ENCODE measurements at regions not wholly inside any gene's neighbourhood (a gene's known extent, or its start where the extent isn't known, plus 50 kb on each side); places are given as distances from the start of the nearest gene placed in this dataset.

GRCh38 chr7:33829536-33829935, 75.8 kb upstream of the BMPER start:
- H3K27me3 ChIP-seq (ENCODE audit: low read depth, low read length) = no peaks in the 10 kb centered on the region
- no peaks in the 10 kb centered on the region for H3K4me1 ChIP-seq (ENCODE audit: low read length)
- no peaks in the 10 kb centered on the region for H3K79me2 ChIP-seq (ENCODE audit: low read length)
- H4K20me1 ChIP-seq (ENCODE audit: insufficient read depth, low read length) = no peaks in the 10 kb centered on the region
- H3K27ac ChIP-seq (ENCODE audit: low read length) = no peak overlapping the region
- H3K36me3 ChIP-seq (replicated peaks; ENCODE audit: low read depth, low read length) = no peaks in the 10 kb centered on the region
- no peak overlapping the region for H3K9ac ChIP-seq (ENCODE audit: low read length)
- no peak overlapping the region for H3K4me2 ChIP-seq (ENCODE audit: low read length)
- no peaks in the 10 kb centered on the region for H3K9me3 ChIP-seq (ENCODE audit: insufficient read depth, low read length)
- no peak overlapping the region for H3K4me3 ChIP-seq (ENCODE audit: low read length)
- H2AFZ ChIP-seq (ENCODE audit: low read depth, low read length) = no peak overlapping the region
- TF ChIP-seq, protein P1, sequence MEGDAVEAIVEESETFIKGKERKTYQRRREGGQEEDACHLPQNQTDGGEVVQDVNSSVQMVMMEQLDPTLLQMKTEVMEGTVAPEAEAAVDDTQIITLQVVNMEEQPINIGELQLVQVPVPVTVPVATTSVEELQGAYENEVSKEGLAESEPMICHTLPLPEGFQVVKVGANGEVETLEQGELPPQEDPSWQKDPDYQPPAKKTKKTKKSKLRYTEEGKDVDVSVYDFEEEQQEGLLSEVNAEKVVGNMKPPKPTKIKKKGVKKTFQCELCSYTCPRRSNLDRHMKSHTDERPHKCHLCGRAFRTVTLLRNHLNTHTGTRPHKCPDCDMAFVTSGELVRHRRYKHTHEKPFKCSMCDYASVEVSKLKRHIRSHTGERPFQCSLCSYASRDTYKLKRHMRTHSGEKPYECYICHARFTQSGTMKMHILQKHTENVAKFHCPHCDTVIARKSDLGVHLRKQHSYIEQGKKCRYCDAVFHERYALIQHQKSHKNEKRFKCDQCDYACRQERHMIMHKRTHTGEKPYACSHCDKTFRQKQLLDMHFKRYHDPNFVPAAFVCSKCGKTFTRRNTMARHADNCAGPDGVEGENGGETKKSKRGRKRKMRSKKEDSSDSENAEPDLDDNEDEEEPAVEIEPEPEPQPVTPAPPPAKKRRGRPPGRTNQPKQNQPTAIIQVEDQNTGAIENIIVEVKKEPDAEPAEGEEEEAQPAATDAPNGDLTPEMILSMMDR (IDR thresholded peaks at IDR 0.05; ENCODE audit: low read depth, low read length) = no peak
- TF ChIP-seq EZH2phosphoT487 (IDR thresholded peaks at IDR 0.05; ENCODE audit: low read depth) = no peak

DNA sequence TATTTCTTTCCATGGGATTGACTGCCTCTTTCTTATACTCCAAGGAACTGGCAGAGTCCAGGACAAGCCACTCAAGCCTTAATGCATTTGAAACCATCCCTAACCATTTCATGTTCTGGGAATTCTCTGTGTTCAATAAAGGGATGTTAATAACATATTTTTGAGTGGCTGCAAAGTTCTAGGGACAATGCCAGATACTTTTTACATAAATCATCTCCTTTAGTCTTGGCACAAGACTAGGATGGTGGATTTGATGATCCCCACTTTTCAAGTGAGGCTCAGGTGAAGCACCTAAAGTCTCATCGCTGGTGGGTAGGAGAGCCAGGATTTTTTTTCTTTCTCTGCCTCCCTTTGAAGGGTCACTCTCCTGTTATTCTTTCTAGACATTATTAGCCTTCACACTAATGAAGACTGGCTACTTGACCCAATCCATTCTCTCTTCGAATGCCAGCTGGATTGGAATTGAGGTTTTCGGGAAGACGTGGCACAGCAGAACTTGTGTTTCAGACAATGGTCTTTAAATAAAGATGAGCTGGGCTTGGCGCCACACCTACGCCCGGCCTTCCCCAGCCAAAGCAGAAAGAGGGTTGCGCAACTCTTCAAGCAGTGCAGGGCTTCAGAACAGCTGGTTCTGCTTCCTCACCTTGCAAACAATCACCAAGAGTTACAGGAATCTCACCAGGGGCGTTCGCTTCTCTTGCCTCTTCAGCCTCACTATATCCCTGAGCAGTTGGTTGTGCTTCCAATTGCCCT, 73.8 kb upstream of the BMPER start:
- no peak overlapping the region for H3K27ac ChIP-seq (ENCODE audit: low read length)
- H3K9me3 ChIP-seq (ENCODE audit: insufficient read depth, low read length) = no peaks in the 10 kb centered on the region
- H2AFZ ChIP-seq (ENCODE audit: low read depth, low read length) = no peak overlapping the region
- no peaks in the 10 kb centered on the region for H3K79me2 ChIP-seq (ENCODE audit: low read length)
- H3K27me3 ChIP-seq (ENCODE audit: low read depth, low read length) = no peaks in the 10 kb centered on the region
- H3K4me2 ChIP-seq (ENCODE audit: low read length) = no peak overlapping the region
- no peaks in the 10 kb centered on the region for H3K4me1 ChIP-seq (ENCODE audit: low read length)
- no peaks in the 10 kb centered on the region for H4K20me1 ChIP-seq (ENCODE audit: insufficient read depth, low read length)
- H3K36me3 ChIP-seq (replicated peaks; ENCODE audit: low read depth, low read length) = no peaks in the 10 kb centered on the region
- H3K4me3 ChIP-seq (ENCODE audit: low read length) = no peak overlapping the region
- no peak overlapping the region for H3K9ac ChIP-seq (ENCODE audit: low read length)
- TF ChIP-seq, protein P1 (IDR thresholded peaks at IDR 0.05; ENCODE audit: low read depth, low read length) = no peak
- TF ChIP-seq EZH2phosphoT487 (IDR thresholded peaks at IDR 0.05; ENCODE audit: low read depth) = no peak

DNA sequence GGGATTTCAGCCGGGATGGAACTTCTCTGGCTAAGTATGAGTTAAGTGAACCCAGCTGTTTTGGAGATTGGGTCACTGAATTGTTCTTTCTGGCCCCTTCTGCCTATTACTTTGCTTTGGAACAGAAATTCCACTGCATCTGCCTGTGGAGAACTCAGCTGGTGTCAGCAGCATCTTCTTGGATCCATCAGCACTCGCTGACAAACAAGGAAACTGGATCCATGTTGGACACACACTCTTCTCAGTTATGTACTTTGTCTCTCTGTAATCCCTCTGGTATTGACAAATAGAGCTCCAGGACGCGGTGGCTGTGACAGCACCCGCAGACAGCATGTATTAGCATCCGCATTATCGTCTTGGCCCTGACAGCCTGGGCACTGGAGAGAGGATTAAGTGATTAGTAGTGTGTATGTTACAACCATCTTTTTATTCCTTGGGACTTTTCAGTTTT, 73.0 kb upstream of the BMPER start:
- Histone ChIP-seq H3K9ac (ENCODE audit: low read length) (no peak overlapping the region), H3K4me3 (ENCODE audit: low read length) (no peak overlapping the region), H3K36me3 (replicated peaks; ENCODE audit: low read depth, low read length) (no peaks in the 10 kb centered on the region), H2AFZ (ENCODE audit: low read depth, low read length) (no peak overlapping the region), H4K20me1 (ENCODE audit: insufficient read depth, low read length) (no peaks in the 10 kb centered on the region), H3K27me3 (ENCODE audit: low read depth, low read length) (no peaks in the 10 kb centered on the region), H3K4me2 (ENCODE audit: low read length) (no peak overlapping the region), H3K9me3 (ENCODE audit: insufficient read depth, low read length) (no peaks in the 10 kb centered on the region), H3K27ac (ENCODE audit: low read length) (no peak overlapping the region), H3K79me2 (ENCODE audit: low read length) (no peaks in the 10 kb centered on the region), H3K4me1 (ENCODE audit: low read length) (no peaks in the 10 kb centered on the region)
- no peak for TF ChIP-seq EZH2phosphoT487 (IDR thresholded peaks at IDR 0.05; ENCODE audit: low read depth)
- TF ChIP-seq, protein P1 (IDR thresholded peaks at IDR 0.05; ENCODE audit: low read depth, low read length) = no peak

GRCh38 chr7:33836797-33837355, 68.5 kb upstream of the BMPER start:
- H3K4me3 ChIP-seq (ENCODE audit: low read length) = no peak overlapping the region
- H3K27me3 ChIP-seq (ENCODE audit: low read depth, low read length) = no peaks in the 10 kb centered on the region
- H3K36me3 ChIP-seq (replicated peaks; ENCODE audit: low read depth, low read length) = no peaks in the 10 kb centered on the region

More at GRCh38 chr7:33836797-33837355, 68.5 kb upstream of the BMPER start:
- H4K20me1 ChIP-seq (ENCODE audit: insufficient read depth, low read length) = no peaks in the 10 kb centered on the region
- no peaks in the 10 kb centered on the region for H3K79me2 ChIP-seq (ENCODE audit: low read length)
- H3K4me2 ChIP-seq (ENCODE audit: low read length) = no peak overlapping the region
- TF ChIP-seq EZH2phosphoT487 (IDR thresholded peaks at IDR 0.05; ENCODE audit: low read depth) = no peak
- TF ChIP-seq, protein P1 (IDR thresholded peaks at IDR 0.05; ENCODE audit: low read depth, low read length) = peak; percentile 40; the same call in 1 of the 2 replicates
- H2AFZ ChIP-seq (ENCODE audit: low read depth, low read length) = no peak overlapping the region; the same call in 1 of the 2 replicates
- no peak overlapping the region for H3K27ac ChIP-seq (ENCODE audit: low read length)
- H3K4me1 ChIP-seq (ENCODE audit: low read length) = no peaks in the 10 kb centered on the region
- no peak overlapping the region for H3K9ac ChIP-seq (ENCODE audit: low read length)
- no peaks in the 10 kb centered on the region; the same call in 1 of the 2 replicates for H3K9me3 ChIP-seq (ENCODE audit: insufficient read depth, low read length)

All from OCI-LY3 (cell line).